PC-3 (cell line): ENCODE measurements at regions not wholly inside any gene's neighbourhood (a gene's known extent, or its start where the extent isn't known, plus 50 kb on each side); places are given as distances from the start of the nearest gene placed in this dataset.

ENCODE experiments used
- ATAC-seq: fragments of 200-7000 bp; cut with Tn5 transposase; 2 replicates; pipeline ENCODE4 v1.9.1; 2020; ENCODE audit warnings: mild to moderate bottlenecking, moderate library complexity
- BruUV-seq: library from RNA; stranded (reverse); fragments of 400-500 nt; replicated peaks from 2 replicates; lab custom pipeline; 2021; lab: Mats Ljungman, UMichigan
- CTCF ChIA-PET: fragments of 300-600 bp; sonication (Branson Sonifier 250); formaldehyde crosslinking; loops from one replicate; lab custom pipeline; 2022; ENCODE audit warnings: antibody characterized with exemption; lab: Charles Lee
- POLR2A ChIA-PET: fragments of 300-600 bp; sonication (Branson Sonifier 250); formaldehyde crosslinking; loops from one replicate; lab custom pipeline; 2022; ENCODE audit warnings: antibody characterized with exemption; ENCODE audit not compliant: unreplicated experiment; lab: Charles Lee
- DNase-seq: peaks from one replicate; pipeline ENCODE4 v3.0.0-alpha.2; 2015
- H2AFZ ChIP-seq: fragments of 300-600 bp; sonication (generic); 2 replicates; pipeline ENCODE4 v1.6.0; 2016; ENCODE audit warnings: antibody characterized with exemption, low read length
- H3F3A ChIP-seq: fragments of 300-600 bp; sonication (generic); one replicate; pipeline ENCODE4 v1.6.0; 2017; ENCODE audit warnings: antibody characterized with exemption, low read length, control low read depth, mild to moderate bottlenecking; ENCODE audit not compliant: unreplicated experiment
- H3K27ac ChIP-seq: fragments of 300-600 bp; sonication (generic); 2 replicates; pipeline ENCODE4 v1.5.1; 2016; ENCODE audit warnings: mild to moderate bottlenecking, low read length
- H3K27me3 ChIP-seq: fragments of 300-600 bp; sonication (generic); 2 replicates; pipeline ENCODE4 v1.6.1; 2016; ENCODE audit warnings: low read length, mixed read lengths
- H3K36me3 ChIP-seq: fragments of 300-600 bp; sonication (generic); 2 replicates; pipeline ENCODE4 v1.6.1; 2016; ENCODE audit warnings: low read depth, mixed run types, low read length, mixed read lengths
- H3K4me1 ChIP-seq: fragments of 300-600 bp; sonication (generic); 2 replicates; pipeline ENCODE4 v1.5.1; 2016; ENCODE audit warnings: low read length; ENCODE audit not compliant: insufficient read depth
- H3K4me2 ChIP-seq: fragments of 300-600 bp; sonication (generic); 2 replicates; pipeline ENCODE4 v1.6.0; 2016; ENCODE audit warnings: low read length
- H3K4me3 ChIP-seq: fragments of 300-600 bp; sonication (generic); 2 replicates; pipeline ENCODE4 v1.5.1; 2016; ENCODE audit warnings: mild to moderate bottlenecking, low read length, mixed read lengths
- H3K79me2 ChIP-seq: fragments of 300-600 bp; sonication (generic); 2 replicates; pipeline ENCODE4 v1.6.1; 2017; ENCODE audit warnings: low read length, mixed read lengths
- H3K9ac ChIP-seq: fragments of 300-600 bp; sonication (generic); 2 replicates; pipeline ENCODE4 v1.6.0; 2016; ENCODE audit warnings: mild to moderate bottlenecking, low read length
- H3K9me2 ChIP-seq: fragments of 300-600 bp; sonication (generic); replicated peaks from 2 replicates; pipeline ENCODE4 v1.6.1; 2016; ENCODE audit warnings: mixed run types, low read length, mixed read lengths
- H3K9me3 ChIP-seq: fragments of 300-600 bp; sonication (generic); 2 replicates; pipeline ENCODE4 v1.6.1; 2016; ENCODE audit warnings: low read length, mixed read lengths
- H4K20me1 ChIP-seq: fragments of 300-600 bp; sonication (generic); 2 replicates; pipeline ENCODE4 v1.6.1; 2016; ENCODE audit warnings: low read length, mixed read lengths
- EZH2 ChIP-seq: fragments of 300-600 bp; sonication (generic); IDR thresholded peaks from one replicate; pipeline ENCODE4 v1.6.1; 2017; ENCODE audit warnings: antibody characterized with exemption, mild to moderate bottlenecking, low read length; ENCODE audit not compliant: unreplicated experiment
- EZH2phosphoT487 ChIP-seq: fragments of 300-600 bp; sonication (generic); IDR thresholded peaks from 2 replicates; pipeline ENCODE4 v1.6.1; 2018; ENCODE audit warnings: mild to moderate bottlenecking, antibody characterized with exemption, low read length, borderline replicate concordance
- intact Hi-C: fragments of 100-400 bp; cut with micrococcal nuclease; formaldehyde crosslinking; loops from 2 replicates; pipeline ENCODE4 v1.9.0; 2023
- TF ChIP-seq, protein P1 (sequence below): fragments of 300-600 bp; sonication (generic); conservative IDR thresholded peaks from 2 replicates; pipeline ENCODE4 v1.5.1; 2017; ENCODE audit warnings: antibody characterized with exemption, low read depth, mild to moderate bottlenecking, low read length

DNA sequence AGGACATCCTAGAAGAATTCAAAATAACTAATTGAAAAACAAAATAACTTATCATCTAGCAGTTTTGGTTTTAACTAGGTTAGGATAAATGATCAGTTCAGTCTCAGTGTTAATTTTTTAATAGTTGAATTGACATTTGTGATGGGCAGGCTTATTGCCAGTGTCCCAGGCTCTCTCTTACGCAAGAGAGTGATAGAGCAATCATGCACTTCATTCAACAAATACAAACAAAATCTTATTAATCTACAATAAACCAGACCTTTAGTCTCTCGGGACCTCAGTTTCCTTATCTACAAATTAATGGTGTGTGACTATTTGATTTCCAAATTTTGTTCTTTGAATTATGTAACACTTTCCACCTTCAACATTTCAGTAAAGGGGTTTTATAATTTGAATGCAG is 385.9 kb upstream of the JAG1 start:
- Histone ChIP-seq H3K27ac (no peak overlapping the region), H3K4me3 (no peak overlapping the region), H3F3A (no peaks in the 10 kb centered on the region), H3K9ac (no peak overlapping the region), H4K20me1 (no peaks in the 10 kb centered on the region), H3K9me3 (no peaks in the 10 kb centered on the region), H3K36me3 (no peaks in the 10 kb centered on the region), H3K79me2 (no peaks in the 10 kb centered on the region), H3K4me1 (no peaks in the 10 kb centered on the region), H3K4me2 (no peak overlapping the region), H3K9me2 (no peaks in the 10 kb centered on the region), H2AFZ (no peak overlapping the region), H3K27me3 (no peaks in the 10 kb centered on the region)
- POLR2A ChIA-PET = interaction anchor here (0.7 kb wide), 1 partner anchor 119 kb away, joined by 4 read pairs; no protein-coding TSS in a partner anchor
- DNase-seq (no peak), ATAC-seq (no peak)
- intact Hi-C loops = no loop called here
- CTCF ChIA-PET = no interaction called here
- TF ChIP-seq, protein P1, sequence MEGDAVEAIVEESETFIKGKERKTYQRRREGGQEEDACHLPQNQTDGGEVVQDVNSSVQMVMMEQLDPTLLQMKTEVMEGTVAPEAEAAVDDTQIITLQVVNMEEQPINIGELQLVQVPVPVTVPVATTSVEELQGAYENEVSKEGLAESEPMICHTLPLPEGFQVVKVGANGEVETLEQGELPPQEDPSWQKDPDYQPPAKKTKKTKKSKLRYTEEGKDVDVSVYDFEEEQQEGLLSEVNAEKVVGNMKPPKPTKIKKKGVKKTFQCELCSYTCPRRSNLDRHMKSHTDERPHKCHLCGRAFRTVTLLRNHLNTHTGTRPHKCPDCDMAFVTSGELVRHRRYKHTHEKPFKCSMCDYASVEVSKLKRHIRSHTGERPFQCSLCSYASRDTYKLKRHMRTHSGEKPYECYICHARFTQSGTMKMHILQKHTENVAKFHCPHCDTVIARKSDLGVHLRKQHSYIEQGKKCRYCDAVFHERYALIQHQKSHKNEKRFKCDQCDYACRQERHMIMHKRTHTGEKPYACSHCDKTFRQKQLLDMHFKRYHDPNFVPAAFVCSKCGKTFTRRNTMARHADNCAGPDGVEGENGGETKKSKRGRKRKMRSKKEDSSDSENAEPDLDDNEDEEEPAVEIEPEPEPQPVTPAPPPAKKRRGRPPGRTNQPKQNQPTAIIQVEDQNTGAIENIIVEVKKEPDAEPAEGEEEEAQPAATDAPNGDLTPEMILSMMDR = no peak
- no peak for TF ChIP-seq EZH2phosphoT487
- no peak for TF ChIP-seq EZH2
- BruUV-seq = no TSS peak

DNA sequence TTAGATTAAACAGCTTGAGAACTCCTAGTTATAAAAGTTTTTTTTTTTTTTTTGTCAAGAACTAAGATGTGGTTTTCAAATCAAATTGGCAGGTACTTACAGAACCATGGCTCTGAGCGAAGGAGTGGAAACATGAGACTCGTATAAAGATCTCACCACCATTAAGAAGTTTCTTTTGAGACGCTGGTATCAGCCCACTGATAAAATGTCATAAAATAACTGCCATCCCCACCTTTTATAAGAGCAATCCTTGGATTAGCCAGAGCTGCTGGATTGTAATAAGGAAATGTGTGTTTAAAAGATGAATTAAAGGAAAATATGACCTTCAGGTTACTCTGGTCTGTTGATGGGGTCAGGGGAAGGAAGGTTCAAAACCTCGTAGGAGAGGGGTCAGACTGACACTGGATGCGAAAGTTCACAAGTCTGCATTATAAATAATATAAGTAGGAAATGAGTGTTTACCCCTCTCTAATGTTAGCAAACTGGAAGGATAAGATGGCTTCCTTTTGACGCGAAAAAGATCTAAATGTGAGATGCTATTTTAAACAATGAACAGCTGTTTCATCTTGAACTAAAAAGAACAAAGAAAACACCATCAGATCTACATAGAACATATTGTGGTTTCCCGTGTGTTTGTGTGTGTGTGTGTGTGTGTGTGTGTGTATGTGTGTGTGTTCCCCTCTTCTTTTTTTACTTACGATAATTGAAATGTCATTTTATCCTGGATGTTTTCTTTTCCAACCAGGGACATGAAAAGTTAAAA is 386.8 kb upstream of the JAG1 start:
- ChIA-PET POLR2A (interaction anchor here (1.0 kb wide), 1 partner anchor 312 kb away, joined by 6 read pairs; no protein-coding TSS in a partner anchor), CTCF (no interaction called here)
- Histone ChIP-seq H3K4me2 (no peak overlapping the region), H3K9me2 (no peaks in the 10 kb centered on the region), H3F3A (no peaks in the 10 kb centered on the region), H3K27me3 (no peaks in the 10 kb centered on the region), H3K4me1 (no peaks in the 10 kb centered on the region), H3K9me3 (no peaks in the 10 kb centered on the region), H2AFZ (no peak overlapping the region), H4K20me1 (no peaks in the 10 kb centered on the region), H3K27ac (no peak overlapping the region), H3K4me3 (no peak overlapping the region), H3K9ac (no peak overlapping the region), H3K79me2 (no peaks in the 10 kb centered on the region), H3K36me3 (no peaks in the 10 kb centered on the region)
- ATAC-seq (no peak), DNase-seq (no peak)
- BruUV-seq = no TSS peak
- TF ChIP-seq EZH2 = no peak
- no peak for TF ChIP-seq EZH2phosphoT487
- TF ChIP-seq, protein P1 = no peak
- intact Hi-C loops = no loop called here

DNA sequence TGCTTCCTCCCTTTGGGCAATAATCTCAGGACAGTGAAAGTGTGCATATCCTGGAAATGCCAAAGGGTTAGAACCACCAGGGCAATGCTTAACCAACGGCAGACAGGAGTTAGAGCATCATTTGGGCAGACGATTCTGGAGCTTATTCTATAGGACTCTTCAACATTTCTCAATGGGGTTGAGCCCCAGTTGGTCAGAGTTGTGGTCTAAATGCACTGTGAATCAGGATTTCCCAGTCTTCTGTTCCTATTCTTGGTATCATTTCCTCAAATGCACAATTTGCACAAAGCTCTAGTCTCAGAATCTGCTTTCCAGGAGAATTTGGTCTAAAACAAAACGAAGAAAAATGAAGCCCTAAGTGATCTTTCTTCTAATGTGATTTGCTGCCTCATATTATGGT is 389.6 kb upstream of the JAG1 start:
- Histone ChIP-seq H3K9ac (no peak overlapping the region), H3K4me2 (no peak overlapping the region), H2AFZ (no peak overlapping the region), H3K9me3 (no peaks in the 10 kb centered on the region), H3K27ac (no peak overlapping the region), H3F3A (no peaks in the 10 kb centered on the region), H3K36me3 (no peaks in the 10 kb centered on the region), H3K4me1 (no peaks in the 10 kb centered on the region), H3K79me2 (no peaks in the 10 kb centered on the region), H3K9me2 (no peaks in the 10 kb centered on the region), H3K27me3 (no peaks in the 10 kb centered on the region), H4K20me1 (no peaks in the 10 kb centered on the region), H3K4me3 (no peak overlapping the region)
- intact Hi-C loops = no loop called here
- DNase-seq (no peak), ATAC-seq (no peak)
- POLR2A ChIA-PET = no interaction called here
- no peak for TF ChIP-seq EZH2
- TF ChIP-seq EZH2phosphoT487 = no peak
- BruUV-seq = no TSS peak
- CTCF ChIA-PET = no interaction called here
